ENCODE measurements at regions not wholly inside any gene's neighbourhood (a gene's known extent, or its start where the extent isn't known, plus 50 kb on each side); places are given as distances from the start of the nearest gene placed in this dataset.

DNA sequence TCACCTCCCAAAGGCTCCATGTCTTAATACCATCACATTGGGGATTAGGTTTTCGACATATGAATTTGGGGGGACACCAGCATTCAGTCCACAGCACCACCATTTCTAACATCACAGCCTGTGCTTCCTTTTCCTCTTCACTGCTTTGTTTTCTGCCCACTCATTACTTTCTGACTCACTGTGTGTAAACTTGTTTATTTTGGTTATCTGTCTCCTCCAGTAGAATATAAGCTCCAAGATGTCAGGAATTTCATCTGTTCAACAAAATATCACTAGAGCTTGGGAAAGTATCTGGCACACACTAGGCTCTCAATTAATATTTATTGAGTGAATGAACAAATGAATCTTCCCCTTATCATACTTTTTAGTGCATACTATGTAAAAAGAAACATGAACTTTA, 152.0 kb downstream of the NUFIP1 start:
- Histone ChIP-seq H4K20me1 (ENCODE audit: insufficient read depth, low read length) (no peaks in the 10 kb centered on the region), H2AFZ (ENCODE audit: low read depth, low read length) (peak overlapping the region; percentile 12), H3K9me3 (ENCODE audit: insufficient read depth, low read depth, low read length) (no peaks in the 10 kb centered on the region), H3K4me1 (ENCODE audit: insufficient read depth, low read length) (peaks cover 8% of the 10 kb centered on the region), H3K79me2 (ENCODE audit: insufficient read depth, low read length) (no peaks in the 10 kb centered on the region), H3K27ac (ENCODE audit: low read depth, low read length) (no peak overlapping the region), H3K4me2 (ENCODE audit: low read length) (peak overlapping the region; percentile 32), H3K4me3 (ENCODE audit: insufficient read depth, low read depth, low read length) (no peak overlapping the region), H3K9ac (ENCODE audit: low read length) (no peak overlapping the region), H3K36me3 (ENCODE audit: insufficient read depth, low read length) (no peaks in the 10 kb centered on the region), H3K27me3 (ENCODE audit: insufficient read depth, low read length) (no peaks in the 10 kb centered on the region)
- H3K4me1 Mint-ChIP-seq (ENCODE audit: low read depth, unreplicated experiment): peaks cover 3% of the 10 kb centered on the region
- peaks cover 1% of the 10 kb centered on the region for H3K9me3 Mint-ChIP-seq (ENCODE audit: unreplicated experiment)
- no peaks in the 10 kb centered on the region for H3K36me3 Mint-ChIP-seq (ENCODE audit: low read depth, unreplicated experiment)
- no peak overlapping the region for H3K27ac Mint-ChIP-seq (ENCODE audit: unreplicated experiment)
- peaks cover 2% of the 10 kb centered on the region for H3K27me3 Mint-ChIP-seq (ENCODE audit: low read depth, unreplicated experiment)
- DNase-seq (ENCODE audit: low read depth) (peak; percentile 63), FAIRE-seq (peak; percentile 58)
- no peak overlapping the region for H3K4me3 Mint-ChIP-seq (ENCODE audit: unreplicated experiment)
- TF ChIP-seq EZH2 (IDR thresholded peaks at IDR 0.05; ENCODE audit: insufficient read depth, low read length): no peak
- TF ChIP-seq, protein P1, sequence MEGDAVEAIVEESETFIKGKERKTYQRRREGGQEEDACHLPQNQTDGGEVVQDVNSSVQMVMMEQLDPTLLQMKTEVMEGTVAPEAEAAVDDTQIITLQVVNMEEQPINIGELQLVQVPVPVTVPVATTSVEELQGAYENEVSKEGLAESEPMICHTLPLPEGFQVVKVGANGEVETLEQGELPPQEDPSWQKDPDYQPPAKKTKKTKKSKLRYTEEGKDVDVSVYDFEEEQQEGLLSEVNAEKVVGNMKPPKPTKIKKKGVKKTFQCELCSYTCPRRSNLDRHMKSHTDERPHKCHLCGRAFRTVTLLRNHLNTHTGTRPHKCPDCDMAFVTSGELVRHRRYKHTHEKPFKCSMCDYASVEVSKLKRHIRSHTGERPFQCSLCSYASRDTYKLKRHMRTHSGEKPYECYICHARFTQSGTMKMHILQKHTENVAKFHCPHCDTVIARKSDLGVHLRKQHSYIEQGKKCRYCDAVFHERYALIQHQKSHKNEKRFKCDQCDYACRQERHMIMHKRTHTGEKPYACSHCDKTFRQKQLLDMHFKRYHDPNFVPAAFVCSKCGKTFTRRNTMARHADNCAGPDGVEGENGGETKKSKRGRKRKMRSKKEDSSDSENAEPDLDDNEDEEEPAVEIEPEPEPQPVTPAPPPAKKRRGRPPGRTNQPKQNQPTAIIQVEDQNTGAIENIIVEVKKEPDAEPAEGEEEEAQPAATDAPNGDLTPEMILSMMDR (IDR thresholded peaks at IDR 0.05; ENCODE audit: insufficient read depth, low read depth, low read length): no peak

GRCh38 chr13:44834404-44834803, 154.9 kb downstream of the NUFIP1 start:
- Histone ChIP-seq H3K27ac (ENCODE audit: low read depth, low read length) (no peak overlapping the region), H3K79me2 (ENCODE audit: insufficient read depth, low read length) (no peaks in the 10 kb centered on the region), H3K4me1 (ENCODE audit: insufficient read depth, low read length) (peaks cover 7% of the 10 kb centered on the region), H3K36me3 (ENCODE audit: insufficient read depth, low read length) (no peaks in the 10 kb centered on the region), H3K9ac (ENCODE audit: low read length) (no peak overlapping the region), H2AFZ (ENCODE audit: low read depth, low read length) (no peak overlapping the region), H3K4me3 (ENCODE audit: insufficient read depth, low read depth, low read length) (no peak overlapping the region), H3K4me2 (ENCODE audit: low read length) (no peak overlapping the region), H3K27me3 (ENCODE audit: insufficient read depth, low read length) (no peaks in the 10 kb centered on the region), H3K9me3 (ENCODE audit: insufficient read depth, low read depth, low read length) (no peaks in the 10 kb centered on the region), H4K20me1 (ENCODE audit: insufficient read depth, low read length) (no peaks in the 10 kb centered on the region)
- peak; percentile 29 for FAIRE-seq
- H3K27ac Mint-ChIP-seq (ENCODE audit: unreplicated experiment): no peak overlapping the region
- H3K4me1 Mint-ChIP-seq (ENCODE audit: low read depth, unreplicated experiment): no peaks in the 10 kb centered on the region
- no peaks in the 10 kb centered on the region for H3K36me3 Mint-ChIP-seq (ENCODE audit: low read depth, unreplicated experiment)
- peaks cover 2% of the 10 kb centered on the region for H3K27me3 Mint-ChIP-seq (ENCODE audit: low read depth, unreplicated experiment)
- DNase-seq (ENCODE audit: low read depth): no peak
- H3K4me3 Mint-ChIP-seq (ENCODE audit: unreplicated experiment): no peak overlapping the region
- no peak for TF ChIP-seq EZH2 (IDR thresholded peaks at IDR 0.05; ENCODE audit: insufficient read depth, low read length)
- TF ChIP-seq, protein P1 (IDR thresholded peaks at IDR 0.05; ENCODE audit: insufficient read depth, low read depth, low read length): no peak
- peaks cover 1% of the 10 kb centered on the region for H3K9me3 Mint-ChIP-seq (ENCODE audit: unreplicated experiment)

- Histone ChIP-seq H2AFZ (ENCODE audit: low read depth, low read length) (no peak overlapping the region), H3K4me3 (ENCODE audit: insufficient read depth, low read depth, low read length) (no peak overlapping the region), H3K36me3 (ENCODE audit: insufficient read depth, low read length) (no peaks in the 10 kb centered on the region), H3K4me1 (ENCODE audit: insufficient read depth, low read length) (peaks cover 7% of the 10 kb centered on the region), H3K27ac (ENCODE audit: low read depth, low read length) (no peak overlapping the region), H4K20me1 (ENCODE audit: insufficient read depth, low read length) (no peaks in the 10 kb centered on the region), H3K9me3 (ENCODE audit: insufficient read depth, low read depth, low read length) (no peaks in the 10 kb centered on the region), H3K79me2 (ENCODE audit: insufficient read depth, low read length) (no peaks in the 10 kb centered on the region), H3K4me2 (ENCODE audit: low read length) (no peak overlapping the region), H3K9ac (ENCODE audit: low read length) (no peak overlapping the region), H3K27me3 (ENCODE audit: insufficient read depth, low read length) (no peaks in the 10 kb centered on the region)
- no peaks in the 10 kb centered on the region for H3K36me3 Mint-ChIP-seq (ENCODE audit: low read depth, unreplicated experiment)
- peaks cover 1% of the 10 kb centered on the region for H3K9me3 Mint-ChIP-seq (ENCODE audit: unreplicated experiment)
- no peak overlapping the region for H3K4me3 Mint-ChIP-seq (ENCODE audit: unreplicated experiment)
- no peak overlapping the region for H3K27ac Mint-ChIP-seq (ENCODE audit: unreplicated experiment)
- TF ChIP-seq EZH2 (IDR thresholded peaks at IDR 0.05; ENCODE audit: insufficient read depth, low read length): no peak
- TF ChIP-seq, protein P1 (IDR thresholded peaks at IDR 0.05; ENCODE audit: insufficient read depth, low read depth, low read length): no peak
- peaks cover 2% of the 10 kb centered on the region for H3K27me3 Mint-ChIP-seq (ENCODE audit: low read depth, unreplicated experiment)
- no peak for FAIRE-seq
- H3K4me1 Mint-ChIP-seq (ENCODE audit: low read depth, unreplicated experiment): no peaks in the 10 kb centered on the region
- DNase-seq (ENCODE audit: low read depth): no peak
Observed at GRCh38 chr13:44833626-44834025, 155.6 kb downstream of the NUFIP1 start.
